Activated T-cell treated with anti-CD3 and anti-CD28 coated beads, Interleukin-2, amount 50 U/mL, for 1 hour (primary cell): ENCODE measurements at regions not wholly inside any gene's neighbourhood (a gene's known extent, or its start where the extent isn't known, plus 50 kb on each side); places are given as distances from the start of the nearest gene placed in this dataset.

Experiments
- DNase-seq: peaks from one replicate; pipeline ENCODE4 v3.0.0-alpha.2; 2020

DNA sequence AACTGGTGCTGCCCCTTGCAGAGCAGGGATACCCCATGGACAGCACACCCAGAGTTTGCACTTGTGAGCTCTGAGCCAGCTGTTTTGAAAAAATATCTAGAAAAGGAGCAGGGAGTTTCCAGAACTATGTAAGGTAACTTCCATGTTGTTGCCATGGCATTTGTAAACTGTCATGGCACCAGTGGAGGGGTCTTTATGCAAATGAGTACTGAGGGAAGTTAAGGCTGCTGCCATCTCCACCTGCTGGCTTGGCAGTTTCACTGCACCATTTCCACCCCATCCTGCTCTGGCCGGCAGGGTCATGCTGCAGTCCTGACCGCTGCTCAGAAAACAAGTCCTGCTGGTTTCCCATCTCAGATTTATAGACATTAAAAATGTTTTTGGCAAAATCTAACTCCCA, 52.3 kb upstream of the SNTG2 start:
- DNase-seq = no peak

DNA sequence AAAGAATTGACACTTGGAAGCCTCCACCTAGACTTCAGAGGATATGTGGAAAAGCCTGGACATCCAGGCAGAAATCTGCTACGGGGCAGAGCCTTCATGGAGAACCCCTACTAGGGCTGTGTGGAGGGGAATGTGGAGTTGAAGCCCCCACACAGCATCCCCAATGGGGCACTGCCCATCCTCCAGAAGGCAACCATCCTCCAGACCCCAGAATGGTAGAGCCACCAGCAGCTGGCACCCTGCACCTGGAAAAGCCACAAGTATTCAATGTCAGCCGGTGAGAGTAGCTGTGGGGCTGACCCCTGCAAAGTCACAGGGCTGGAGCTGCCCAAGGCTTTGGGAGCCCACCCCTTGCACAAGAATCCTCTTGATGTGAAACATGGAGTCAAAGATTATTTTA, 53.6 kb upstream of the SNTG2 start:
- no peak for DNase-seq

DNA sequence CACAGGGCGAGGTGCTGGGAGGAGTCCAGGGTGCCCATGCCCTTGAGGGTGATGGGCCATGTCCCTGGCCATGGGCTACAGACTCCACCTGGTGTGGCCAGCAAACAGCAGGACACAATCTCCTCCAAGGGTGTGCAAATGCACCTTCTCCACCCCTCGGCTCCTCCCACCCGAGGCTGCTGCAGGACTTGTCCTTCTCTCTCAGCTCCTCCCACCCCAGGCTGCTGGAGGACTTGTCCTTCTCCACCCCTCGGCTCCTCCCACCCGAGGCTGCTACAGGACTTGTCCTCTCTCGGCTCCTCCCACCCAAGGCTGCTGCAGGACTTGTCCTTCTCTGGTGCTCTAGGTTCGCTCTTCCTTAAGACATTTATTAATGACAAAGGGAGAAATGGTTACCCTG, 57.3 kb upstream of the SNTG2 start:
- DNase-seq = no peak

DNA sequence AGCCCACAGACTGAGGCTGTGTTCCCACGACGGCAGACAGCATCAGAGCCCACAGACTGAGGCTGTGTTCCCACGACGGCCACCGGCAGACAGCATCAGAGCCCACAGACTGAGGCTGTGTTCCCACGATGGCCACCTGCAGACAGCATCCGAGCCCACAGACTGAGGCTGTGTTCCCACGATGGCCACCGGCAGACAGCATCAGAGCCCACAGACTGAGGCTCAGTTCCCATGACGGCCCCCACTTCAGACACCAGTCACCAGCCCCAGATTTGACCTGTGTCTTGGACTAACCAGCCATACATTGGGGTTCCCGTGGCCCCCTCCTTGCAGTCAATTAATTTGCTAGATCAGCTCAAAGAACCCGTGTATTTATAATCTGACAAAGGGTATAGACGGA, 57.8 kb upstream of the SNTG2 start:
- no peak for DNase-seq

DNA sequence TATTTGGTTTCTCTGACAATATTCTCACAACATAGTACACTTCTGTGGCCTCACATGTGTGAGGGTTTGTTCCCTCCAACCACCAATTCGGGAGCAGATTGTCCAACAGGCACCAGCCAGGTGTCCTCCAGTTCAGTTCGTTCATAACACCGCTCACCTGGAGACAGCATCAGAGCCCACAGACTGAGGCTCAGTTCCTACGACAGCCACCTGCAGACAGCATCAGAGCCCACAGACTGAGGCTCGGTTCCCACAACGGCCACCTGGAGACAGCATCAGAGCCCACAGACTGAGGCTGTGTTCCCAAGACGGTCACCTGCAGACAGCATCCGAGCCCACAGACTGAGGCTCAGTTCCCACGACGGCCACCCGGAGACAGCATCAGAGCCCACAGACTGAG, 58.2 kb upstream of the SNTG2 start:
- no peak for DNase-seq

DNA sequence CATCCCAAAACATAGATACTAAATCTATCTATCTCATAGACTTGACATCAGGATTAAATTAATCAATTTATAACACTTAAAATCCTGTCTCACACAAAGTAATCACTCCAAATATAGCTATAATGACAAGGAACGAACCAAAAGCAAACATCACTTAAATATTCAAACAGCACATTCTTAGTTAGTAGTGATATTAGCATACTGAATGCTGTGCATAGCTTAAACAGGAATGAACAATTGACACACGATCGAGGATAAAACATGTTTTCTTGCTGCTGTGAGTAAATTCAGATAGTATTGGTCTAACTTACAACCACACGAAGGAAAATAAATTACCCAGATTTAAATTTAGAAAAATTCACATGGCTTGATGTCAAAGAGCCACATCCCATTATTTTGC, 58.9 kb upstream of the SNTG2 start:
- DNase-seq = no peak

DNA sequence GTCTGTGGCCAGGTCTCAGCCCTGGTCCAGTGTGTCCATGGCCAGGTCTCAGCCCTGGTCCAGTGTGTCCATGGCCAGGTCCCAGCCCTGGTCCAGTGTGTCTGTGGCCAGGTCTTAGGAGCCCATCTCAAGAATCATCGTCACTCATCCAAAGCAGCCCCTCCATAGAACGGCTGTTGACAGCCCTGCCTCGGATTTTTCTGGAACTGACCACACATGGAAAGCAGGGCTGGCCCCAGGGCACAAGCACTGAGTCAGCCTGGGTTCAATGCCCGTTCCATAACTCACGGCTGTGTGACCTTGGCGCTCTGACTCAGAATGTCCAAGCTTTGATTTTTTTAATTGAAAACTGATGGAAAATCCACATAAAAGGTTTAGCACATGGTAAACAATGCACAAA, 59.9 kb upstream of the SNTG2 start:
- DNase-seq = no peak

DNA sequence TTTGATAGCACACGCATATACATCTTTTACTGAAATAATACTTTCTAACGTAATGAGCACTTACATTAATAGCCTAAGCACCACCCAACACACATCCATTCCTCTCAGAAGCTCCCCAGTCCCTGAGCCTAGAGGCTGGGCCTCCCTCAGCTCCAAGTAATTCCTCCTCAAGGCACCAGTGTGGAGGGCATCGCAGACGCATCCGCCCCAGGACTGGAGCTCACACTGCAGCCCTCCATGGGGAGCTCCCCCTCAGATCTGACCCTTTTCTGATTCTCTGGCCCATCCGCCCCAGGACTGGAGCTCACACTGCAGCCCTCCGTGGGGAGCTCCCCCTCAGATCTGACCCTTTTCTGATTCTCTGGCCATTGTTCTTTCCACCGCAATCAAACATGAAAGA, 60.4 kb upstream of the SNTG2 start:
- DNase-seq = no peak

DNA sequence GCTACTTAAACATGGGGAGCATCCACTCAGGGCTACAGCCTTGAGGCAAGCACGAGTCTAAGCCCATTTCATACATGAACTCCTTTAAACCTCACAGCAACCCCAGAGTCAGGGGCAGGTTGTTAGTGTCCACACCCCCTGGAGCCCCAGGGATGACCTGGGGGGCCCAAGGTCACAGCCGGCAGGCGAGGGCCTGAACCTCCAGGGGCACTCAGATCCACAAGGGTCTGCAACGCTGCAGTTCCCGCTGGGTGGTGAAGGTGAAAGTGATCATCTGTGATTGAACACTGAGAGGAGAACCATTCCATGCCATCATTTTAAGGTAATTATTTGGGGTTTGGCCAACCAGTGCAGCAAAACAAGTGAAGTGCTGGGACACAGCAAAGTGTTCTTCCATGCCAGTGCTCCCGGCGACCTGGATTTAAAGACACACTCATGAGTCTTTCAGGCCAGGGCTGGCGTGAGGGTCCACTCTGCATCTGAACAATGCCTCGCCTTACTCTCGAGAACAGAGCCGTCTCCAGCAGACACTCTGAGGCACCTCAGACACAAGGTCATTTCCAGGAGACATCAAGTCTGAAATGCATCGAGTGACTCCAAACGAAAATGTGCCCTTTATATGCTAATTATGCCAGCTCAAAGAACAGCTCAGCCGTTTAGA, 61.6 kb upstream of the SNTG2 start:
- DNase-seq = no peak

DNA sequence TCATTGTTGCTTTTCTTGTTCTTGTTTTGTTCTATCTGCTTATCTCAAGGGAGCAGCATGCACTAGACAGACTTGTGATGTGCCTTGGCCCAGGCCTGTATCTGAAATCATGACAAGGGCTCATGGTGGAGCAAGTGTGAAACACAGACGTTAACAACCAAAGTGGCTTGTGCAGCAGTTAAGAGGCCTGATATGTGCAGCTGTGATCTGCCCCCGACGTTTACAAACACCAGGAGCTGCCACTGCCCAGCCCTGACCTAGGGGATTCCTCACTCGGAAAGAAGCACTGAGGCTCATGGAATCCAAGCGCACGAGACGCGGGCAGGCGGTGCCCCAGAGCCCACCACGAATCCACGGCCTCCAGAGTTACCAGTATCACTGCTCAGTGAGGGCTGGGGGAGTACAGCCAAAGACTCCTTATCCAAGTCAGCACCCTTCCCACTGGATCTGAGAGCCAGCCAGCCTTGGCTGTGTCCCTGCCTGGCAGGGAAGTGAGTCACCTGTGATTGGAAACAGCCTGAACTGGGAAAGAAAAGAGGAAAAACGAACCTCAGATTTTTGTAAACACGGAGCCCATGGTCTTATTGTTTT, 62.3 kb upstream of the SNTG2 start:
- DNase-seq = no peak

DNA sequence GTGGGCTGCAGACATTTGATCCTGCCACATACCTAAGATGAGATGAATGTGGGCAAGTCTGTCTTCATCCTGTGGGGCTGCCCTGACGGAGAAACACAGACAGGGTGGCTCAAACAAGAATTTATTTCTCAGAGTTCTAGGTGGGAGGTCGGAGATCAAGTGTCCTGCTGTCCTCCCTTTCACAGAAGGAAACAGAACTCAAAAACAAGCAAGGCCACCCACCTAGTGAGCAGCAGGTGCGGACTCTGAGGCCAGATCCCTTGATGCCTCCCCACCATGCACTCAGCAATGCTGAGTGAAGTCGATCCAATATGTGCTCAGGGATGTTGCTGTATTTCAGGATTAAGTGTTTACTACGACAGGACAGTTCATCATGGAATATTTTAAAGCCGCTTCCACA, 63.0 kb upstream of the SNTG2 start:
- DNase-seq = no peak

DNA sequence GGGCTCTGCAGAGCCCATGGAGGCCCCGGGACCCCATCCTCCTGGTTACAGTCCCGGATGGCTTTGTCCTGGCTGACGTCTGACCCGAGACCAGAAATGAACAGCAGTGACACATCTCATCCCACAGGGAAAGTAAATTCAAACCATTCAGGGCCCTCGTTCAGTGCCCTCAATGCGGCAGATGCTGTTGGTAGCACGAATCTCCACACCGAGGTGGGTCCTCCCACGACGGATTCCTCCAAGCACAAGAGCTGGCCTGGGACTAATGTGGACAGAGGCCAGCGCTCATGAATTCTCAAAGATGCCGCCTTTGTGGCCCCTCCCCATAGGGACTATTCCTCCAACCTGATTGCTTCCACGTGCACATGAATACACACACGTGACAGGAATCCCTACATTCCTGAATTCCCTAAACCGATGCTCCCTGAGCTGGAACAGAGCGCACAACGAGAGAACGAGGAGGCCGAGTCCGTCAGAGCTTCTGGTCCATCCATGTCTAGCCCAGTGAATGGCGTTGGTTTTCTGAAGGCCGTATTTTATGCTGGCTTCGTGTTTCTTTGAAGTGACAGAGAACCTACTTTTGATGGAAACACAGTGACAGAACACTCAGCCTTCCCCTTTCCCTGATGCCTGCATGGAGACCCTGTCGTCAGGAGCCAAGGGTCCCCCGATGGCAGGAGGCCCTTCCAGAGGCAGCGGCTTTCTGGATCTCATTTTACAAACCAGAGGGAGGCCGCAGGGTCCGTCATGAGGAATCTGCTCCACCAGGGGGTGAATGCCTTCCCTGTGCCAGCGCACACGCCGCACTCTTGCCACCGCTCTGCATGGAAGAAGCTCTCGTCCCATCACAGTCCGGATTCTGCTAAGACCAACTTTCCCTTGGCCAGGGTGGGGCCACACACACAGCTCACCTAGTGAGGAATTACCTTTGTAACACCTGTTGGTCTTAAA, 64.3 kb upstream of the SNTG2 start:
- DNase-seq = no peak

DNA sequence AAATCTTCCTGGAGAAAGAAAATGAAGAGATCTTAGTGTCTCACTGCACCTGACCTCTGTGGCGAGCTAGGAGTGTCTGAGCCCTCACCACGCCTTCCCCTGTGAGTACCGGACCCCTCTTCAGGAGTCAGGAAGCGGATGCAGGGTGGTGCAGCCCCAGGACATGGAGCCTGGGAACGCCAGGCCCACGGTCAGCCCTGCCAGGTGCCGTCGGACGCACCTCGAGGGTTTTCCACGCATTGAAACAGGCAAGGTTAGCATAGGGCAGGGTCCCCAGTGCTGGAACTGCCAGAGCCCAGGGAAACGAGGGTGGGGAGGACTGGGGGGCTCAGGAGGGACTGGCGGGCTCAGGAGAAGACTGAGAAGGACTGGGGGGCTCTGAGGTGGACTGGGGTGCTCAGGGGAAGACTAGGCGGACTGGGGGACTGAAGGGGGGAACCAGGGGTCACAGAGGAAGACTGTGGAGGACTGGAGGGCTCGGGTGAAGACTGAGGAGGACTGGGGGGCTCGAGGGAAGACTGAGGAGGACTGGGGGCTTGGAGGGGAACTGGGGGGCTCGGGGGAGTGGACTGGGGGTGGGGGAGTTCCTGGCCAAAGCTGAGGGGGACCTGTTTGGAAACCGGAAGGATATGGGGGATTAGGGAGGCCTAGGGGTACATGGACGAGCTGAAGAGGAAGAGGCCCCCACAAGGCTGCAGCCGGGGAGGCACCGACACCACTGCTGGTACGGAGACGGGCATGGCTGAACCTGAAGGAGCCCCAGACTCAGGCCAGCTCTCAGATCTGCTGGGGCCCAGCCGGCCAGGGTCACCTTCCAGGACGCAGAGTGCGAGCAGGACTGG, 65.2 kb upstream of the SNTG2 start:
- no peak for DNase-seq

DNA sequence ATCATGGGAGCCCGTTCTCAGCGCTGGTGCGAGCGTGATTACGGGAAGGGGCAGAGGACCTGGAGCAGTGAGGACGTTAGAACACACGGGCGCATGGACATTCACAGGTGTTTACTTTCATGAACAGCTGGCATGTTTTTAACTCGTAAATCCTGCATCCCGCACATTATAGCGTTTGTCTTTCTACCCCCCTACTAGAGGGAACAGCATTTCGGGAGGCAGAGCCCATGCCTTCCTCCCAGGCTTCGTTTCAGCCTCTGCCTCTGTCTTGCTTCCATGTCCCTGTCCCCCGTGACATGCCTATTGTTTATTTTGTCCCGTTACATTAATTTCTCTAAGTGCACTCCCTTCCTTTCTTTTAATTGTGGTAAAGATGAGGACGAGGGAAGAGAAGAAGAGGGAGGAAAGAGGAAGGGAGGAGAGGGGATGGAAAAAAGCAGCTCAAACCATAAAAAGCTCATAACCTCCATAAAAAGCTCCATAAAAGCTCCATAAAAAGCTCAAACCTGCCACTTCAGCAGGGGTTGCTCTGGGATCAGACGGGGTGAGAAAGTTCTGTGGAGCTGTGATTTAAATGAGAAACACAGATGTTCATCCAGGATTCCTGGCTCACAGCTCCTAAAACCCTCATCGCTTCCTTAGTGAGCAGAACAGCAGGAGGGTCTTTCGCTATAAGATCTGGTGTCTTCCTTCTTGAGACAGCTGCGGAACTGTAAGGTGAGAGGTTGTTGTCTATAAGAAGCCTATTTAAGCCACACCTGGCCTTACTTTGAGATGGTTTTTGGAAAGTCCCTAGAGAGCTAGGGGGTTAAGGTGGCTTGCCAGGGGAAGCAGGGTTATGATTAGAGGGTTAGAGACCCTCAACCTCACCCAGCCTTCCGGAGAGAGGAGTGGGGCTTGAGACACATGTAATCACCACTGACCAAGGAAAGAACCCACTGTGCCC, 66.6 kb upstream of the SNTG2 start:
- DNase-seq = no peak

DNA sequence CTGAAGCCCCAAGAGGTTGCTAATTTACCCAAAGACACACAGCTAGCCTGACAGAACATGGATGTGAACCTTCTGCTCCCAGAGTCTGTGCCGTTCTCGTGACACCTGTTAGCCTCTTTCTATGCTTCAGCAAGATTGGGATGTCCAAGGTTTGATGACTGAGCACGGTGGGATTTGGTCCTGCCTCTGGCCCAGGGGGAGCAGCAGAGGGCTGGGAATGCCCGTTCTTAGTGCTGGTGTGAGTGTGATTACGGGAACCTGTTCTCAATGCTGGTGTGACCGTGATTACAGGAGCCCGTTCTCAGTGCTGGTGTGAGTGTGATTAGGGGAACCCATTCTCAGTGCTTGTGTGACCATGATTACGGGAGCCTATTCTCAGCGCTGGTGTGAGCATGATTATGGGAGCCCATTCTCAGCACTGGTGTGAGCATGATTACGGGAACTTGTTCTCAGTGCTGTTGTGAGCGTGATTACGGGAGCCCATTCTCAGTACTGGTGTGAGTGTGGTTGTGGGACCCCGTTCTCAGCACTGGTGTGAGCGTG, 67.3 kb upstream of the SNTG2 start:
- DNase-seq = no peak

DNA sequence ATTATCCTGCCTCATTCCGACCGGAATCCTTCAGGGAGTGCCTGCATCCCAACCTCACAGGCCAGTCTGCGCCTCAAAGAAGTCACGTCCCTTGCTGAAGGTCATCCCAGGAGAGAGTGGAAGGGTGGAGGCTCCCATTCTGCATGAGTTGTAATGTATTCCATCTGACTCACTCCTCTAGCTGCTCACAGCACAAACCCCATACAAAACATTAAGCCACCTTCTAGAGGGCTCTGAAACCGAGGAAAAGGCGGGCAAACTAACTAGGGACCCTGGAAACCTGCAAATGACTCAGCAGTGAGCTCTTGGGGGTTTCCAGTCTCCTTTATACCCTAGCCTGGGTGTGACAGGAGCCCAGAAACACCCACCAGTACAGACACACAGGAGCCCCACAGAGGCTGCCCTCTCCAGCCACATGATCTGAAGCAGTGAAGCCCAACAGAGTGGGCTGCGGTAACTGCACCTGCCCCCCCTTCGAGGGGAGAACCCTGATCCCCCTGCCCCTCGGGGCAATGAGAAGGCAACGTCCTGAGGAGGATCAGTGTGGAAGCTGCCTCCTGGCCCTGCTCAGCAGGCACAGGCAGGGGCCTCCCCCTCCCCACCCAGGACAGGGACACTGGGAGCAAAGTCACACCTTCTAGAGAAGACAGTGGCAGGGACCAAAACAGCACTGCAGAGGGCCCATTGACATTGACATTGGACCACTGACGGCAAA, 69.3 kb upstream of the SNTG2 start:
- DNase-seq = no peak

DNA sequence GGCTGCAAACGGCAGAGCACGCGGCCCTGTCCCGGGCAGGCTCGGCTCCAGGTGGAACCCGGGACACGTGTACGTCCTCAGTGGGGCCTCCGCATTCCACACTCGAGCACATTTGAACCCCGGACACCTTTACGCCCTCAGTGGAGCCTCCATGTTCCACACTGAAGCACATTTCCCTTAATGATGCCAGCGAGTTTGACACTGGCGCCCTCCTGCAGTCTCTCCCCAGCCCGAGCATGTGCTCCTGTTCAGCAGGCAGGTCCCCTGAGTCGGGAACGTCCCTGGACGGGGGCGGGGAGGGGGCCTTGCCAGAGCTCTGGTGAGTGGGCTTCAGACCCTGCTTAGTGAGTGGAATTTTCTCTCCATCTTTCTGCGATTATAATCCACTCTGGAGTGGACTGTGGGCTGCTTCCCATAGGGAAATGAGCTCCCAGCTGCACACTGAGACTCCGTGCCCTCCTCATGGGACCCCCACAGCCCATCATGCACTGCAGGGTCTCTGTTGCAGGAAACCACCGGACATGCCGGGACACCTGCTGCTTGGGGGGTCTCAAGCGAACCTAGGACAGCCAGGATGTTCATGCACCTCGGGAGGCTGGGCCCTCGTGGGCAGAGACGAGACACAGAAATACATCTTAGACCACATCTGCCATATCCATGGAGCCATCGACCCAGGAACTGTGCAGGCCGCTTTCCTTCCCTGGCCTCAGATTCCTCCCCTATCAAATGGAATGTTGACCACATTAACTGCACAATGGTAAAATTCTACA, 70.3 kb upstream of the SNTG2 start:
- DNase-seq = no peak

DNA sequence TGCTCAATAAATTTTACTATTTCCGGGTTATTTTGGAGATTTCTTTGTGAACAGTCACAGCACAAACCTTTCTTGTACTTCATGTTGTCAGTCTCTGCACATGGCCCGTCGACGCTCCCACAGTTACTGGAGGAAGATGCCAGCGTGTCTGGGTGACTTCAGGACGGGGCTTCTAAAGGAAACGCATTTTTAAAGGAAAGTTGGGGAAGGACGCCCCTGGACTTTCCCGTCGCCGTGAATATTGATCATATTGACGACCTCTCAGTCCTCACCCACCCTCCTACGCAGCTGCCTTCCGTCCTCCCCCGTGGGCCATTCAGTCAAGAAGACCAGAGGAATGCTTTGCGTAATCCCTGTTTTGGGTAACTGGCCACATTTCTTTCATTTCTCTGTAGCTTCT, 71.1 kb upstream of the SNTG2 start:
- no peak for DNase-seq

DNA sequence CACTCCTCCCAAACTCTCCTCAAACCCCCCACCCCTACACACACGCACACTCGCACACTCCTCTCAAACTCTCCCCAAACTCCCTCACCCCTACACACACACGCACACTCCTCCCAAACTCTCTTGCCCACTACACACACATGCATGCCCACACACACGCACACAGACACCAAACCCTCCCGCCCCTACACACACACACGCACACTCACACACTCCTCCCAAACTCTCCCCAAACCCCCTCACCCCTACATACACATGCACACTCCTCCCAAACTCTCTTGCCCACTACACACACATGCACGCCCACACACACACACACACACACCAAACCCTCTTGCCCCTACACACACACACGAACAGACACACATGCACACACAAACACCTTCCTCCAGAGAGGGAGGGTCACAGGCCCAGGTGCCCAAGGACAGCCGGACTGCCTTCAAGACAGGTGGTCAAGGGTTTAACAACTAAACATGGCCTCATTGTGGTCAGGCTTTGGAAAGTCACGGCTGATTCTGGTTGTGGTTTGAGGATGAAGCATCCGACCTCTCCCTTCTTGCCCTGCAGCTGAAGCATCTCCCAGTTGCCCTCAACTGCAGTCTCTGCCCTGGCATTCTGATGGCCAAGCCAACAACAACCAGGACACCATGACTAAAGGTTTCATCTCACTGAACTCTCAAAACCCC, 72.3 kb upstream of the SNTG2 start:
- no peak for DNase-seq

DNA sequence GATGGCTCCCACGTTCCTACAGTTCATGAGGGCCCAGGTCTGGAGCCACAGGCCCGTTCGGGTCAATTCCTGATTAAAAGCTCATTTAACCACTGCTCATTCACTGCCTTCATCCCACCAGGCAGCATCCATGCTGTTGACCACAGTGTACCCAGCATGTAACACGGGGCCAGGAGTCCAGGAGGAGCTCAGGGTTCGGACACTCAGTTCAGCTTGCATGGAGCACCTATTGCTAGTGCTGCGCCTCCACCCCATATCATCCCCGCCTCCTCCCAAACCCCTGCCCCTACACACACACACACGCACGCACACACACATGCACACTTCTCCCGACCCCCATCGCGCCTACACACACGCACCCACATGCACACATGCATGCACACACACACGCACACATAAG, 72.9 kb upstream of the SNTG2 start:
- no peak for DNase-seq
